Astrocyte of the spinal cord (primary cell): ENCODE measurements at regions not wholly inside any gene's neighbourhood (a gene's known extent, or its start where the extent isn't known, plus 50 kb on each side); places are given as distances from the start of the nearest gene placed in this dataset.
A peak's percentile ranks its signal among the peaks of the same experiment; 100 is the strongest.

Experiments used
- DNase-seq: peaks from one replicate; pipeline ENCODE4 v3.0.0; 2011; ENCODE audit warnings: low read depth, low spot score
- H3K4me3 ChIP-seq: 2 replicates; pipeline ENCODE4 v1.5.1; 2011; ENCODE audit warnings: low read depth, mild to moderate bottlenecking, low read length, moderate library complexity
- in situ Hi-C: cut with HindIII; loops from 2 replicates; pipeline ENCODE4 v1.10.0; 2017; ENCODE audit warnings: low sequenced_read_pairs
- TF ChIP-seq, protein P1 (sequence below): IDR thresholded peaks from 2 replicates; pipeline ENCODE4 v1.5.1; 2012; ENCODE audit warnings: low read depth, mild to moderate bottlenecking, low read length, inconsistent platforms

GRCh38 chr9:111728617-111729366 lies 65.9 kb downstream of the SHOC1 start:
- TF ChIP-seq, protein P1, sequence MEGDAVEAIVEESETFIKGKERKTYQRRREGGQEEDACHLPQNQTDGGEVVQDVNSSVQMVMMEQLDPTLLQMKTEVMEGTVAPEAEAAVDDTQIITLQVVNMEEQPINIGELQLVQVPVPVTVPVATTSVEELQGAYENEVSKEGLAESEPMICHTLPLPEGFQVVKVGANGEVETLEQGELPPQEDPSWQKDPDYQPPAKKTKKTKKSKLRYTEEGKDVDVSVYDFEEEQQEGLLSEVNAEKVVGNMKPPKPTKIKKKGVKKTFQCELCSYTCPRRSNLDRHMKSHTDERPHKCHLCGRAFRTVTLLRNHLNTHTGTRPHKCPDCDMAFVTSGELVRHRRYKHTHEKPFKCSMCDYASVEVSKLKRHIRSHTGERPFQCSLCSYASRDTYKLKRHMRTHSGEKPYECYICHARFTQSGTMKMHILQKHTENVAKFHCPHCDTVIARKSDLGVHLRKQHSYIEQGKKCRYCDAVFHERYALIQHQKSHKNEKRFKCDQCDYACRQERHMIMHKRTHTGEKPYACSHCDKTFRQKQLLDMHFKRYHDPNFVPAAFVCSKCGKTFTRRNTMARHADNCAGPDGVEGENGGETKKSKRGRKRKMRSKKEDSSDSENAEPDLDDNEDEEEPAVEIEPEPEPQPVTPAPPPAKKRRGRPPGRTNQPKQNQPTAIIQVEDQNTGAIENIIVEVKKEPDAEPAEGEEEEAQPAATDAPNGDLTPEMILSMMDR, result no peak
- in situ Hi-C loops, result no loop called here
- H3K4me3 ChIP-seq, result no peak overlapping the region
- DNase-seq, result peak; percentile 95

DNA sequence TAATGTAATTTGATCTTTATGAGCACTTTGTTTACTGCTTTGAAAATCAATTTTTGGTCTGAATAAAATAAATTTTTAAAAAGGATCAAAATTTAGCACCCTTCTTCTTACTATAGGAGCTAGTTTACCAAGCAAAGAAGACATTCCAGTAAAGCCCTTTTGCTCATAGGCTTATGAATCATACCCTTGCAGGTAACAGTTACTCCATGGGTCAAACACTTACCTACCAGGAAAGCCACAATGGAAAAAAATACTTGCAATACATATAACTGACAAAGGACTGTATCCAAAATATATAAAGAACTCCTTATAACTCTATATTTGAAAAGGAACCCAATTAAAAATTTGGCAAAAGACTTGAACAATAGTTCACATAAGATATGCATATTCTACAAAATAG lies 66.6 kb downstream of the SHOC1 start:
- in situ Hi-C loops, result no loop called here
- H3K4me3 ChIP-seq, result no peak overlapping the region
- DNase-seq, result no peak
- TF ChIP-seq, protein P1, result no peak

DNA sequence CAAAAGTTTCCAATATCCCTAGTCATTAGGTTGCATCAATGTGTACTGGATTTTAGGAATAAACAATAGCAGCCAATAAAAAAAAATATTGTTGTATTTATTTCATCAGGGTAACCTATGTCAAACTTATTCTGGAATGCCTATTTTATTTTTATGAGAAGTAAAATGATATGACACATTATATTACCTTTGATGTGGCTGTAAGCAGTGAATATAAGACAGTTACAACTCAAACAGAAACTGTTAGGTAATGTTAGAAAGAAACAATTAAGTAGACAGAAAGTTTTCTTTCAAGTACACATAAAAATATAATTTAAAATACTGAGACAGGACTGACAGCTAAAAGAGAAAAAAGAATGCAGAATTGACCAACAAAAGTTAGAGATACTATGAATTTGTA lies 65.5 kb downstream of the GNG10 start:
- TF ChIP-seq, protein P1, result no peak
- H3K4me3 ChIP-seq, result no peak overlapping the region
- DNase-seq, result no peak
- in situ Hi-C loops, result no loop called here

- in situ Hi-C loops, result no loop called here
- H3K4me3 ChIP-seq, result no peak overlapping the region
- TF ChIP-seq, protein P1, result no peak
- no peak for DNase-seq
Measured at GRCh38 chr9:111720174-111720573, 58.8 kb downstream of the GNG10 start.
